ENCODE measurements at regions not wholly inside any gene's neighbourhood (a gene's known extent, or its start where the extent isn't known, plus 50 kb on each side); places are given as distances from the start of the nearest gene placed in this dataset.
"Not testable (repeated sequence)": the region's sequence is repeated elsewhere in the genome, so short reads cannot be mapped to it uniquely, and the experiment has no call there.

GRCh38 chr5:16987776-16988175, 51.7 kb upstream of the MYO10 start:
- no peak for DNase-seq

DNA sequence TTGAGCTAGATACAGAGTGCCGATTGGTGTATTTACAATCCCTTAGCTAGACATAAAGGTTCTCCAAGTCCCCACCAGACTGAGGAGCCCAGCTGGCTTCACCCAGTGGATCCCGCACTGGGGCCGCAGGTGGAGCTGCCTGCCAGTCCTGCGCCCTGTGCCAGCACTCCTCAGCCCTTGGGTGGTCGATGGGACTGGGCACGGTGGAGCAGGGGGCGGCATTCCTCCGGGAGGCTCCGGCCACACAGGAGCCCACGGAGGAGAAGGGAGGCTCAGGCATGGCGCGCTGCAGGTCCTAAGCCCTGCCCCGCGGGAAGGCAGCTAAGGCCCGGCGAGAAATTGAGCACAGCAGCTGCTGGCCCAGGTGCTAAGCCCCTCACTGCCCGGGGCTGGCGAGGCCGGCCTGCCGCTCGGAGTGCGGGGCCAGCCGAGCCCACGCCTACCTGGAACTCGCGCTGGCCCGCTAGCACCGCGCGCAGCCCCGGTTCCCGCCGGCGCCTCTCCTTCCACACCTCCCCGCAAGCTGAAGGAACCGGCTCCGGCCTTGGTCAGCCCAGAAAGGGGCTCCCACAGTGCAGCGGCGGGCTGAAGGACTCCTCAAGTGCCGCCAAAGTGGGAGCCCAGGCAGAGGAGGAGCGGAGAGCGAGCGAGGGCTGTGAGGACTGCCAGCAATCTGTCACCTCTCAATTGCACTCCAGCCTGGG, 54.9 kb upstream of the MYO10 start:
- DNase-seq, result not testable (repeated sequence)

DNA sequence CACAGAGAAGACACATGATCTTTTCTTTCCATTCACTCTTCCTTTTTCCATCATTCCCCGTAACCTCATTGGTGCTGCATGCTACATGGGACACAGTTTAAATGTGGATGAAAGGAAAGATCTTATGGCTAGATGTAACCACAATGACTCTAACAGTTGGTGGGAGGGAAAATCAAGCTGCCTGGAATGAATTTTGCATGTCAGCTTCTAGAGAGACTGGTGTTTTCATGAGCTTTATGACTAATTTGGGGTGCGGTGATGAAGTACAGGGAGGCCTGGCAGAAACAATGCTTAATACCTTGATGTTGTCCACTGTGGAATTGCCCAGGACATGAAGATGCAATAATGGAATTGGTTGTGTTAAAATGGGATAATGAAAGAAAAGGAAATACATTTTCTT, 55.9 kb upstream of the MYO10 start:
- no peak for DNase-seq

- DNase-seq, result no peak
These were observed 56.4 kb upstream of the MYO10 start for GRCh38 chr5:16992444-16992843.

DNA sequence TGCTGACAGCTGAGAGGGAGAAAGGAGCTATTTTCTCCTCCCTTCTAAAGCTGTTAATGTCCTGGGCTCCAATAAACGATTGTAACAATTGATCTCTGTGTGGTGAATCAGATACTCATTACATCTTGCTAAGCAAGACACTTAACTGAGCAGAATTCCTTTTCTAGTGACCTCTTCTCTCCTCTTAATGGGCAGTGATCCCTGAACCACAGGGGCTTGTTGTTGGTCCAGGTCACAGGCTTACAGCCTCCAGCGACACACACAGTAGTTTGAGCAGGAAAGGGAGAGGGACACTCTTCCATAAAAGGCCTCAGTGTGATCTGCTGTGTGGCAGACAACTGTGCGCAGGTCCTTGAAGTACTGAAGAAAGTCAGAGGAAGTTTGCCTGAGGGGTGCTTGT, 58.5 kb upstream of the MYO10 start:
- no peak for DNase-seq

DNA sequence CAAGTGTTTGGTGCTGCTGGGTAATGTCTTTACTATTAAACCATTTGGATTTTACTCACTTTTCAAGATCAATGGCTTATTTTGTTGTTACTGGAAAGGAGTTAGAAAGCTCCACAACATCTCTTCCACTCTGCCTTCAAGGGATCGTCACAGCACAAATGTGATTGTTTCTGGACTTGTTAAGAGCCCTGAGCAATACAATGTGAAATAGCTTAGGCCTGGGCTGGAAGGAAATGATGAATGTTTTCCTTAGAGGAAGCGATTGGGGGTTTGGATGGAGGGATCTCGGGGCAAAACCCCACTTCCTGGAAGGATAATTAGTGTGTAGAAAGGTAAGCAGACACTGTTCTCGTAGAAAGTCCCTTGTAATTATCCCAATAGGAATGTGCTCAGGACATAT, 59.3 kb upstream of the MYO10 start:
- DNase-seq, result no peak

- no peak for DNase-seq
These were observed 64.3 kb upstream of the MYO10 start for GRCh38 chr5:17000291-17000939.

DNA sequence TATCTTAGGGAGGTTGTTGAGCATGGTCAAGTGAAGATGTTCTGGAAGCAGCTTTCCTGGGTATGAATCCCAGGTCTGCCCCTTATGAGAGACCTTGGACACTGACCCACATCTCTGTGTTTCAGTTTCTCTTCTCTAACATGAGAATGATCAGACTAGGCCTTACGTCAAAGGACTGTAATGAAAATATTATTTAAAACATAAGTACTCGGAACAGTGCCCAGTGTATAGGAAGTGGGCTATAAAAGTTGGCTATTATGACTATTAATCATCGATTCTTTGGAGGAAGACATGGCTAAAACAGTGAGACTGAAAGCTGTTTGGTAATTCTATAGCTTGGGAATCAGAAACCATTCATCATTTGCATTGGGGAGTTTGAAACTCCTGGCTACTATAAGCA, 65.3 kb upstream of the MYO10 start:
- no peak for DNase-seq

- no peak for DNase-seq
These were observed 68.5 kb upstream of the MYO10 start for GRCh38 chr5:17004441-17005106.

- no peak for DNase-seq
These were observed 69.2 kb upstream of the MYO10 start for GRCh38 chr5:17005107-17005828.

DNA sequence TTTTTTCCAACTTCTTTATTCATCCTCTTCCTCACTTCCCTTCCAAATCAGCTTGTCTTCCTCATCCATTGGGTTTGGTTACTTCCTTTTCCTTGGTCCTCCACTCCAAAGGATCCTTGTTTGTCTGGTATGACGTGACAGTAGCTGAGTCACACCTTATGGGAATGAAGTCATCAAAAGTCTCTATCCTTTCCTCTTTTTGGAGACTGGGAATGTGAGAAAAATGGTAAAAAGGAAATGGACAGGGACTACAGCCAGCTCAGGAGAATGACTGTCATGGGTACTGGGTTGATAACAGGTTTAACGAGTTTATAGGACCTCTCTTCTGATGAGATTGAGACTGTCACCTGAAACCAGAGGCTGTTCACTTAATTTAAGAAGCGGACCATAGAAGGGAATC, 76.2 kb upstream of the MYO10 start:
- no peak for DNase-seq

- DNase-seq, result no peak
These were observed 78.6 kb upstream of the MYO10 start for GRCh38 chr5:17014686-17015085.

- no peak for DNase-seq
These were observed 82.8 kb upstream of the MYO10 start for GRCh38 chr5:17018871-17019270.

DNA sequence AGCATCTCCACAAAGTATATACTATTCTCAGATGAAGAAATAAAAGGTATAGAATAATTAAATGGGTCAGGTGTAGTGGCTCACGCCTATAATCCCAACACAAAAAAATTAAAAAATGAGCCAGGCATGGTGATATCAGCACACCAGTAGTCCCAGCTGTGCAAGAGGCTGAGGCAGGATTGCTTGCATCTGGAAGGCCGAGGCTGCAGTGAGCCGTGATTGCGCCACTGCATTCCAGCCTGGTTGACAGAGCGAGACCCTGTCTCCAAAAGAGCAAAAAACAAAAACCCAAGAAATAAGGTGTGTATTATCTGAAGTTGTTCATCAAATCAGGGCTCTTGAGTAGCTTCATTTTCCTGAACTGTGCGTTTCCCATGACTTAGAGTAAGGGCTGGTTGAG, 83.2 kb upstream of the MYO10 start:
- no peak for DNase-seq

GRCh38 chr5:17020678-17021601, 84.9 kb upstream of the MYO10 start:
- no peak for DNase-seq

DNA sequence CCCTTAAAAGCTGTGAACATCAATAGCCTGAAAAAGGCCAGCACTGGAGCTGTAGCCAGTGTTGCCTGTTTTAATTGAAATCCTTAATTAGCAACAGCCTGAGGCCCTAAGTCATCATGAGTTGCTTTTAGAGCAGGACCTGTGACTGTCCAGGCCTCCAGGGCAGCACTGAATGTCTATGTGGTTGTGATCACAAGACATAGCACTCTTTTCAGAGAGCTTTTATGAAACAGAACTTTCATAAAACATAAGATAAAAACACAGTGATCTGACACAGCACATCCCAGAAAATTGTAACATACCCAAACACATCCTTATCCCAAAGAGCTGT, 85.5 kb upstream of the MYO10 start:
- no peak for DNase-seq

DNA sequence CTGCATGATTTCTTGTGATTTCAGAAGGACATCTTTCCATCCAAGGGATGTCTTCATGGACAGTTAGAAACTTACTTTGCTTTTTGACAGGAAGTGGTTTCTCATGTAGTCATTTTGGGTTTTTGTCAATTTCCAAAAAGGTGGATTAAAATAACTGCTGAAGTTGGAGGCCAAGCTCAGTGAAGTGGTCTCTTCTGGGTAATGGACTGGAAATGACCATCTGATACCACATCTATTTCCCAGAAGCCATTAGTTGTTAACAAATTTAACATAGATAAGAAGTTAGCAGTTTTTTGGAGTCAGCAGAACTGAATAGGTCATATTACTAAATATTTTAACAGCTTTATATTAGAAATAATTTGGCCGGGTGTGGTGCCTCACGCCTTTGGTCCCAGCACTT, 86.2 kb upstream of the MYO10 start:
- no peak for DNase-seq

DNA sequence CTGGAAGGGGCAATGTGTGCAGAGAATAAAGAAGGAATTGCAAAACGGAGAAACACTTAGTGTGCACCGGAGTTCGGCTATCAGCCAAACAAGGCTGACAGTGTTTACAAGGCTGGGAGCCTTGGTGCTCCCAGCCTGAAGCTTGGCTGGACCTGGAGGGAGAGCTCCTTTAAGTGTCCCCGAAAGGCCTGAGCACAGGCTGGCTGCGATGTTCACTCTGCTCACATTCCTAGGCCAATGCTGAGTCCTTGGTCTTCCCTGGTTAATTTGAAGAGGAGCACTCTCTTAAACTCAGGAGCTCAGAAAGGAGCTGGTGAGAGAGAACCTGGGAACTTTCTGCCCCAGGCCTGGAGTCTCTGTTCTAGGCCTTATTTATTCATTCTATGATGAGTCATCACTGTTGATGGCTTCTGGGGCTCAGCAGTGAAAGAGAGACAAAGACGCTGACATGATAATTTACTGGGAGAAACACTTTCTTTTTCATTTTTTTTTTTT, 88.6 kb upstream of the MYO10 start:
- DNase-seq, result no peak

- DNase-seq, result not testable (repeated sequence)
These were observed 95.7 kb upstream of the MYO10 start for GRCh38 chr5:17031659-17032277.

DNA sequence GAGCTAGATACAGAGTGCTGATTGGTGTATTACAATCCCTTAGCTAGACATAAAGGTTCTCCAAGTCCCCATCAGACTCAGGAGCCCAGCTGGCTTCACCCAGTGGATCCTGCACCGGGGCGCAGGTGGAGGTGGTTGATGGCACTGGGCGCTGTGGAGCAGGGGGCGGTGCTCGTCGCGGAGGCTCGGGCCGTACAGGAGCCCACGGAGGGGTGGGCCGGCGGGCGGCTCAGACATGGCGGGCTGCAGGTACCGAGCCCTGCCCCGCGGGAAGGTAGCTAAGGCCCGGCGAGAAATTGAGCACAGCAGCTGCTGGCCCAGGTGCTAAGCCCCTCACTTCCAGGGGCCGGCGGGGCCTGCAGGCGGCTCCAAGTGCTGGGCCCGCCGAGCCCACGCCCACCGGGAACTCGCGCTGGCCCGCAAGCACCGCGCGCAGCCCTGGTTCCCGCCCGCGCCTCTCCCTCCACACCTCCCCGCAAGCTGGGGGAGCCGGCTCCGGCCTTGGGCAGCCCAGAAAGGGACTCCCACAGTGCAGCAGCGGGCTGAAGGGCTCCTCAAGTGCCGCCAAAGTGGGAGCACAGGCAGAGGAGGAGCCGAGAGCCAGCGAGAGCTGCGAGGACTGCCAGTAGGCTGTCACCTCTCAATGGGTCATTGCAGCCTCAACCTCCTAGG, 96.4 kb upstream of the MYO10 start:
- not testable (repeated sequence) for DNase-seq

- not testable (repeated sequence) for DNase-seq
These were observed 98.9 kb upstream of the MYO10 start for GRCh38 chr5:17034992-17035391.
